ENCODE measurements at regions not wholly inside any gene's neighbourhood (a gene's known extent, or its start where the extent isn't known, plus 50 kb on each side); places are given as distances from the start of the nearest gene placed in this dataset.

DNA sequence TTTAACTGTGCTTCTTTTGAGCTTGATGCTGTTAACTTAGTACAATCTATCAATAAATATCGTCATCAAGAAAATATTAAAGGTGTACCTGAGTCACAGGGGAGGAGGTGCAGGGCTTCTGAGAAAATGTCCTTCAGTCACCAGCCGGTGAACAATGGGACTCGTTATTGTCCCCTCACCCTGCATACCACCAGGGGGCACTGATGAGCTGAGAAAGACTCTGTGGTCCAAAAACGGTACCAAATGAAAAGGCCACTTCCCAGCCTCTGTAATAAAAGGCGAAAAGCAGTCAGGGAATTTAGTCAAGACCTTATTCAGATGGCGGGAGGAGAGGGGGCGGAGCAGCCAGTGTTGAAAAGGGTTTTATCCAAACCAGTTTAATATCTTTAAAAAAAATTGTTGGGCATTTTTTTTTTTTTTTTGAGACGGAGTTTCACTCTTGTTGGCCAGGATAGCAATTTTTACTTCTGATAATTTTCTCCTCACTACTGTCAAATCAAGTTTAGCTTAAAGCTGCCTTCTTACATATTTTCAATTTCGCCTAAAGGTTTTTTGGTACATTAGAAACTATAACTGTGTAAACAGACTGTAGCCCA is 271.9 kb upstream of the ADAMTS16 start:
- peak; percentile 93 for TF ChIP-seq CTCF (IDR thresholded peaks at IDR 0.05; ENCODE audit: control insufficient read depth, insufficient read depth, low read depth, low read length, missing control alignments)
- DNase-seq (ENCODE audit: low read depth): no peak
- no peak overlapping the region for H3K4me3 ChIP-seq (ENCODE audit: control insufficient read depth, low read depth, low read length)

GRCh38 chr5:4873652-4874051 is 266.5 kb upstream of the ADAMTS16 start:
- no peak overlapping the region for H3K4me3 ChIP-seq (ENCODE audit: control insufficient read depth, low read depth, low read length)
- DNase-seq (ENCODE audit: low read depth): no peak
- TF ChIP-seq CTCF (IDR thresholded peaks at IDR 0.05; ENCODE audit: control insufficient read depth, insufficient read depth, low read depth, low read length, missing control alignments): no peak

DNA sequence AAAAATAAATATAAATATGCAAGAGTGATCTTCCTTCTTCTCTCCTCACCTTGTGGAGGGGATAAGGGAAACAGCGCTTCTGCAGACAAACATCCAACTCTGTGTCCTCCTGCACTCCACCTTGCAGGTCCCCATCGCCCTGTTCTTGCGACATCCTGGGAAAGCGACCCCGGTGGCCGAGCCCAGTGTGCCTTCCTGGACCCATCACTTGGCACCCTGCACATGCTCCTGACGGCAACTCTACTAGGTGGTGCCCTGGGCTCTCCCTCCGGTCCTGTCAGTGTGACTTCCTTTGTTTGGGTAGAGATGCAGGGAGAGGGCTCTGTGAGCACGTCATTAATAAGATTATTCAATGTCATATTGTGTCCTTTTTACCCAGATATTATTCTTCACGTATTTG is 266.0 kb upstream of the ADAMTS16 start:
- no peak overlapping the region for H3K4me3 ChIP-seq (ENCODE audit: control insufficient read depth, low read depth, low read length)
- TF ChIP-seq CTCF (IDR thresholded peaks at IDR 0.05; ENCODE audit: control insufficient read depth, insufficient read depth, low read depth, low read length, missing control alignments): no peak
- DNase-seq (ENCODE audit: low read depth): no peak

- TF ChIP-seq CTCF (IDR thresholded peaks at IDR 0.05; ENCODE audit: control insufficient read depth, insufficient read depth, low read depth, low read length, missing control alignments): no peak
- H3K4me3 ChIP-seq (ENCODE audit: control insufficient read depth, low read depth, low read length): no peak overlapping the region
- DNase-seq (ENCODE audit: low read depth): no peak
Measured at GRCh38 chr5:4875942-4876341, 264.2 kb upstream of the ADAMTS16 start.

- TF ChIP-seq CTCF (IDR thresholded peaks at IDR 0.05; ENCODE audit: control insufficient read depth, insufficient read depth, low read depth, low read length, missing control alignments): no peak
- H3K4me3 ChIP-seq (ENCODE audit: control insufficient read depth, low read depth, low read length): no peak overlapping the region
- no peak for DNase-seq (ENCODE audit: low read depth)
Measured at GRCh38 chr5:4876804-4877203, 263.3 kb upstream of the ADAMTS16 start.

- TF ChIP-seq CTCF (IDR thresholded peaks at IDR 0.05; ENCODE audit: control insufficient read depth, insufficient read depth, low read depth, low read length, missing control alignments): no peak
- no peak overlapping the region for H3K4me3 ChIP-seq (ENCODE audit: control insufficient read depth, low read depth, low read length)
- DNase-seq (ENCODE audit: low read depth): no peak
Measured at GRCh38 chr5:4877579-4877978, 262.6 kb upstream of the ADAMTS16 start.

GRCh38 chr5:4879075-4879474 is 261.1 kb upstream of the ADAMTS16 start:
- DNase-seq (ENCODE audit: low read depth): no peak
- H3K4me3 ChIP-seq (ENCODE audit: control insufficient read depth, low read depth, low read length): no peak overlapping the region
- TF ChIP-seq CTCF (IDR thresholded peaks at IDR 0.05; ENCODE audit: control insufficient read depth, insufficient read depth, low read depth, low read length, missing control alignments): no peak

All from AG09309 (cell line).